ENCODE measurements at regions not wholly inside any gene's neighbourhood (a gene's known extent, or its start where the extent isn't known, plus 50 kb on each side); places are given as distances from the start of the nearest gene placed in this dataset.

GRCh38 chr1:37100310-37100709, 66.0 kb upstream of the GRIK3 start:
- no peak for TF ChIP-seq YY1 (IDR thresholded peaks at IDR 0.05; ENCODE audit: insufficient read depth, insufficient read length)
- no peak for TF ChIP-seq ZNF274 (IDR thresholded peaks at IDR 0.05; ENCODE audit: low read depth, low read length)
- TF ChIP-seq SUZ12 (IDR thresholded peaks at IDR 0.05; ENCODE audit: extremely low read depth, insufficient read depth, insufficient read length) = no peak
